ENCODE measurements at regions not wholly inside any gene's neighbourhood (a gene's known extent, or its start where the extent isn't known, plus 50 kb on each side); places are given as distances from the start of the nearest gene placed in this dataset.
"Not testable (repeated sequence)": the region's sequence is repeated elsewhere in the genome, so short reads cannot be mapped to it uniquely, and the experiment has no call there.

DNA sequence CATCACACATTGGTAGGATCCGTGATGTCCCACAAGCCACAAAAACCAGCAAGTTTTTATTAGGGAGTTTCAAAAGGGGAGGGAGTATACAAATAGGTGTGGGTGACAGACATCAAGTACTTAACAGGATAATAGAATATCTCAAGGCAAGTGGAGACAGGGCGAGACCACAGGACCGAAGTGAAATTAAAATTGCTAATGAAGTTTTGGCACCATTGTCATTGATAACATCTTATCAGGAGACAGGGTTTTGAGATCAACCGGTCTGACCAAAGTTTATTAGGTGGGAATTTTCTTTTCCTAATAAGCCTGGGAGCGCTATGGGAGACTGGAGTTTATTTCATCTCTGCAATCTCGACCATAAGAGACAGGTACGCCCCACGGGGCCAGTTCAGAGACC, 178.5 kb downstream of the OTOP1 start:
- DNase-seq = not testable (repeated sequence)

- not testable (repeated sequence) for DNase-seq
Measured at GRCh38 chr4:4050781-4051180, 175.9 kb downstream of the OTOP1 start.

DNA sequence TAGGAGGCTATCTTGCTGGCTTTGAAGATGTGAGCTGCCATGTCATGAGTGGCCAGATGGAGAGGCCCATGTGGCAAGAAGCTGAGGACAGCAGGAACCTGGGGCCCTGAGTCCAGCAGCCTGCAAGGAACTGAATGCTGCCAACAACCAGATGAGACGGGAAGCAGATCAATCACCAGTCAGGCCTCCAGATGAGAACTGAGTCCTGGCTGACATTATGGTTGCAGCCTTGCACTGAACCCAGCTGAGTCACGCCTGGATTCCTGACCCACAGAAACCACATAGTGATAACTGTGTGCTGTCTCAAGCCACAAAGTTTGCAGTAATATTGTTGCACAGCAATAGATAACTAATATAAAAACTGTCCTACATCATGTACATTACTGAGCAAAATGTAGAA, 173.8 kb downstream of the OTOP1 start:
- not testable (repeated sequence) for DNase-seq

DNA sequence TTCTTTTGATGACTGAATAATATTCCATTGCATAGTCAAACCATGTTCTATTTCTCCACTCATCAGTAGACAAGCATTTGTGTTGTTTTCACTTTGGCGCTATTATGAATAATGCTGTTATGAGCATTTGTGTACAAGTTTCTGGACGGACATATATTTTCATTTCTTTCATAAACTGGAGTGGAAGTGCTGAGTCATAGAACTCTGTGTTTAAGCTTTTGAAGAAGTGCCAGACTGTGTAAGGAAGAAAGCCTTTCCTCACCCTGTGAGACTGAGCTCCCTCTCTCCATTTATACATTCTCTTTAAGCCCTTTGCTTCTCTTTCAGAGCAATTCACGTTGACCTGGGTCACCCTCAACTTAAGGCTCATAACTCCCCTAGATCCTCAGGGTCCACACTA, 169.5 kb downstream of the OTOP1 start:
- DNase-seq = not testable (repeated sequence)

DNA sequence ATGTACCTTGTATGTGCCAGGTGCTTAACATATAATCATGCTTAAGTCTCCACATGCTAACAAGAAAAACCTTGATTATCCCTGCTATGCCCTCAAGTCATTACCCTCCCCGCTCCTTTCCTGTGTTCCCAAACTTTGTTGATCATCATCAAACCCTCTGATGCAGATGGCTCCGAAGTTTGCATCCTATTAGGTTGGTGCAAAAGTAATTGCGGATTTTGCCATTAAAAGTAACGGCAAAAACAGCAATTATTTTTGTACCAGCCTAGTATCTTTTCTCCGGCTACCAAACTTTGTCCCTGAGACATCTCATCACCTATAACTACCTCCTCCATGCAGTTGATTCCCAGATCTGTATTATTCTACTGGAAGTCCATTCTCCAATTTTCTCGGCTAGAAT, 142.6 kb downstream of the OTOP1 start:
- not testable (repeated sequence) for DNase-seq

- DNase-seq = not testable (repeated sequence)
Measured at GRCh38 chr4:4089716-4090419, 136.9 kb downstream of the OTOP1 start.

DNA sequence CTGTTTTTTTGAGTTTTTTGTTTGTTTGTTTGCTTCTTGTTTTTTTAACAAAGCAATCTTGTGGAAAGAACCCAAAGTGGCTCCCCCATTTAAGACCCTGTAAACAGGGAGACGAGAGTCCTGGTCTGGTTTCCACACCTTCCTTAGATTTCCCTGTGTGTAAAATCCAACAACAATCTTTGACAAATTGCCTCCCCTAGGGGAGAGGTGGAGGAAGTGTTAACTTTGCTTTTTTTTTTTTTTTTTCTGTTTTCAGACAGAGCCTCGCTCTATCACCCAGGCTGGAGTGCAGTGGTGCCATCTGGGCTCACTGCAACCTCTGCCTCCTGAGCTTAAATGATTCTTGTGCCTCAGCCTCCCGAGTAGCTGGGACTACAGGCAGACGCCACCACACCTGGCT, 136.0 kb downstream of the OTOP1 start:
- DNase-seq = not testable (repeated sequence)

DNA sequence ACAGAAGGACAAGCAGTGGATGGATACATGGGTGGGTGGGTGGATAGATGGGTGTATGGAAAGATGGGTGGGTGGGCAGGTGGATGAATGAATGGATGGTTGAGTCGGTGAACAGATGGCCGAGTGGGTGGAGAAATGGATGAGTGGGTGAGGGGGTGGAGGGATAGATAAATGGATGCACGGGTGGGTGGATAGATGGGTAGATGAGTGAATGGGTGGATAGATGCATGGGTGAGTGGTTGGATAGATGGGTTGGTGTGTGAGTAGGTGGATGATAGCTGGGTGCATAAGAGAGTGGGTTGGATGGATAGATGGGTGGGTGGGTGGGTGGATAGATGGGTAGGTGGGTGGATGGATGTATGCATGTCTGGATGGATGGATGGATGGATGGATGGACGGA, 134.6 kb downstream of the OTOP1 start:
- DNase-seq = not testable (repeated sequence)

- DNase-seq = not testable (repeated sequence)
Measured at GRCh38 chr4:4099610-4100009, 127.1 kb downstream of the OTOP1 start.

GRCh38 chr4:4106923-4107322, 119.8 kb downstream of the OTOP1 start:
- not testable (repeated sequence) for DNase-seq

DNA sequence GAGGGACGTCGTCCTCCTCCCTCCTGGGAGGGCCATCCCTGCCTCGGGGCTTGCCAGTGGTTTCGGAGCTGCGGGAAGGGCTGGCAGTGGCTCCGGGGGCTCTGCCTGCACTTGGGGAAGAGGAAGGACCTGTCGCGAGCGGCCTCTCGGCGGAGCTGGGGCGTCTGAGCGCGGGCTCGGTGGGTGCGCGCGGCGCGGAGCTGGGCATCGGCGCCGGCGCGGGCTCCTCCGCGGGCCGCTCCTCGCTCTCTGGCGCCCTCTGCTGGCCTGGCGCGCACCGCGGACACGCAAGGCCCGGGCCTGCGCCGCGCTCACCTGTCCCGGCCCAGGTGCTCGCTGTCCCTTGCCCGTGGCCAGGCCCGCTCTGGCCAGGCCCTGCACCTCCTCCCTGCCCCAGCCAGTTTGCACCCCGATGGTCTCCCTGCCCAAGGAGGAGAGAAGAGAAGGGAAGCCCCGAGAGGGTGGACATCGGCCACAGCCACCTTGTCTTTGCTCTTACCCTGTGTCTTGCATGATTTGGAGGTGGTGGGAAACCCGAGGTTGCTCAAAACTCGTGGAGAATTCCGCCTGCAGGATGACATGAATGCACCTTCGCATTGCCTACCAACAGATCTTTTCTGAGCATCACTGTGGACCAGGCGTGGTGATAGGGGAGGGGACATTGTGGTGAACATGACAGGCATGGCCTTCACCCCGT, 119.2 kb downstream of the OTOP1 start:
- DNase-seq = peak in 1 of 2 experiments; percentile 46

GRCh38 chr4:4115381-4115780, 111.3 kb downstream of the OTOP1 start:
- DNase-seq = not testable (repeated sequence)

- DNase-seq = not testable (repeated sequence)
Measured at GRCh38 chr4:4116901-4117300, 109.8 kb downstream of the OTOP1 start.

DNA sequence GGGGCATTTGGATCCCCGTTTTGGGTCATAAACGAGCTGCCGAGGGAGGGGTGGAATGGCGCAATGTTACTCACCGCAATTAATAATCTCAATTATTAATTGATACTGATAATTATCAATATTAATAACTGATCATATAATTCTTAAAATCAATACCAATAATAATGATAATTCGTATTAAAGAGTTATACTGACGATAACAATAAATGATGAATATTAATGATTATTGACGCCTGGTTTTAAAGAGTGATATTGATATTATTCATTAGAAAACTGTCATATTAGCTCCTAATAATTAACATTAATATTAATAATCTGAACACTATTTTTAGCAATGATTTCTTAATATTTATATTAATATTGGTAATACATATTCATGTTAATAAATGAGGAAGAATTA, 92.4 kb downstream of the OTOP1 start:
- not testable (repeated sequence) for DNase-seq

DNA sequence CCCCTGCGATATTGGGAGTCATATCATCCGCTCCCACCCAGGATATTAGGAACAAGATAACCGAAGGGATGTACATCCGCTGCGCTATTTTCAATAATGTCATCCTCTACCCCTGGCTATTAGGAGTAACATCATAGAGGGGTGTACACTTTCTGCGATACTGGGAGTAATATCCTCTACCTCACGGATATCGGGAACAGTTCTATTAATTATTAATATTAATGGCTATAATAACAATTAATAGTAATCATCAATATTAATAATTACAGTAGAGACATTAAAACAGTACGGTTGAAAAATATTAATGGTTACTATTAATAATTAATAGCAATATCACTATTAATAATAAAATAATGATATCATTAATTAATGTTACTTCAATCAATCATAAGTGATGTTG, 90.1 kb downstream of the OTOP1 start:
- DNase-seq = not testable (repeated sequence)
